ENCODE measurements at regions not wholly inside any gene's neighbourhood (a gene's known extent, or its start where the extent isn't known, plus 50 kb on each side); places are given as distances from the start of the nearest gene placed in this dataset.

GRCh38 chr21:18677632-18678031 lies 274.0 kb upstream of the TMPRSS15 start:
- Histone ChIP-seq H3K9me3 (no peaks in the 10 kb centered on the region), H3K36me3 (no peaks in the 10 kb centered on the region), H3K4me3 (no peak overlapping the region), H3K27ac (no peak overlapping the region), H3K27me3 (no peaks in the 10 kb centered on the region), H3K4me1 (no peaks in the 10 kb centered on the region)
- no peak for DNase-seq (ENCODE audit: low spot score in 2 of 2)
- TF ChIP-seq EP300 (IDR thresholded peaks at IDR 0.05) (no peak), CTCF (IDR thresholded peaks at IDR 0.05) (no peak), POLR2AphosphoS5 (IDR thresholded peaks at IDR 0.05) (no peak), POLR2A (IDR thresholded peaks at IDR 0.05) (no peak)

GRCh38 chr21:18705971-18706370 lies 302.4 kb upstream of the TMPRSS15 start:
- Histone ChIP-seq H3K27ac (no peak overlapping the region), H3K27me3 (no peaks in the 10 kb centered on the region), H3K4me1 (no peaks in the 10 kb centered on the region), H3K9me3 (peaks cover under 1% of the 10 kb centered on the region), H3K36me3 (no peaks in the 10 kb centered on the region), H3K4me3 (no peak overlapping the region)
- TF ChIP-seq POLR2A (IDR thresholded peaks at IDR 0.05) = no peak
- no peak for DNase-seq (ENCODE audit: low spot score in 2 of 2)
- 23% methylated on average over 3 of the region's 3 CpGs for WGBS

- H3K9me3 ChIP-seq = peaks cover 9% of the 10 kb centered on the region
- no peaks in the 10 kb centered on the region for H3K4me1 ChIP-seq
- no peak overlapping the region for H3K27ac ChIP-seq
- 91% methylated on average over 1 of the region's 1 CpG for WGBS
- DNase-seq (ENCODE audit: low spot score in 2 of 2) = no peak
- no peaks in the 10 kb centered on the region for H3K27me3 ChIP-seq
- no peak overlapping the region for H3K4me3 ChIP-seq
- H3K36me3 ChIP-seq = no peaks in the 10 kb centered on the region
- TF ChIP-seq EP300 (IDR thresholded peaks at IDR 0.05) = no peak
- TF ChIP-seq POLR2A (IDR thresholded peaks at IDR 0.05) = no peak
- TF ChIP-seq POLR2AphosphoS5 (IDR thresholded peaks at IDR 0.05) = no peak
- TF ChIP-seq CTCF (IDR thresholded peaks at IDR 0.05) = no peak
Observed at GRCh38 chr21:18711662-18712061, 308.1 kb upstream of the TMPRSS15 start.

GRCh38 chr21:18715606-18716005 lies 312.0 kb upstream of the TMPRSS15 start:
- DNase-seq (ENCODE audit: low spot score in 2 of 2) = no peak
- no peaks in the 10 kb centered on the region for H3K4me1 ChIP-seq
- H3K36me3 ChIP-seq = no peaks in the 10 kb centered on the region
- no peak overlapping the region for H3K4me3 ChIP-seq
- 76% methylated on average over 3 of the region's 3 CpGs for WGBS
- no peak overlapping the region for H3K27ac ChIP-seq
- no peaks in the 10 kb centered on the region for H3K27me3 ChIP-seq
- TF ChIP-seq POLR2A (IDR thresholded peaks at IDR 0.05) = no peak
- TF ChIP-seq POLR2AphosphoS5 (IDR thresholded peaks at IDR 0.05) = no peak
- TF ChIP-seq EP300 (IDR thresholded peaks at IDR 0.05) = no peak
- no peak for TF ChIP-seq CTCF (IDR thresholded peaks at IDR 0.05)
- H3K9me3 ChIP-seq = peaks cover 9% of the 10 kb centered on the region

GRCh38 chr21:18716578-18717138 lies 313.1 kb upstream of the TMPRSS15 start:
- TF ChIP-seq EP300 (IDR thresholded peaks at IDR 0.05) = no peak
- TF ChIP-seq POLR2A (IDR thresholded peaks at IDR 0.05) = no peak
- no peak for TF ChIP-seq POLR2AphosphoS5 (IDR thresholded peaks at IDR 0.05)
- H3K4me1 ChIP-seq = no peaks in the 10 kb centered on the region
- H3K4me3 ChIP-seq = no peak overlapping the region
- H3K36me3 ChIP-seq = no peaks in the 10 kb centered on the region
- no peaks in the 10 kb centered on the region for H3K27me3 ChIP-seq
- 17% methylated on average over 5 of the region's 5 CpGs for WGBS
- no peak overlapping the region for H3K27ac ChIP-seq
- peaks cover 2% of the 10 kb centered on the region for H3K9me3 ChIP-seq
- DNase-seq (ENCODE audit: low spot score in 2 of 2) = no peak

- no peak for TF ChIP-seq POLR2A (IDR thresholded peaks at IDR 0.05)
- no peak for TF ChIP-seq CTCF (IDR thresholded peaks at IDR 0.05)
- no peak for TF ChIP-seq EP300 (IDR thresholded peaks at IDR 0.05)
- TF ChIP-seq POLR2AphosphoS5 (IDR thresholded peaks at IDR 0.05) = no peak
- Histone ChIP-seq H3K36me3 (no peaks in the 10 kb centered on the region), H3K4me1 (no peaks in the 10 kb centered on the region), H3K4me3 (no peak overlapping the region), H3K9me3 (no peaks in the 10 kb centered on the region), H3K27ac (no peak overlapping the region), H3K27me3 (no peaks in the 10 kb centered on the region)
- DNase-seq (ENCODE audit: low spot score in 2 of 2) = no peak
- WGBS = 81% methylated on average over 1 of the region's 1 CpG
Observed at GRCh38 chr21:18722193-18722592, 318.6 kb upstream of the TMPRSS15 start.
